HepG2 (cell line): ENCODE measurements at regions not wholly inside any gene's neighbourhood (a gene's known extent, or its start where the extent isn't known, plus 50 kb on each side); places are given as distances from the start of the nearest gene placed in this dataset.

ENCODE experiments used
- ATAC-seq: fragments of 200-7000 bp; cut with Tn5 transposase; 3 replicates; pipeline ENCODE4 v1.9.1; 2020; ENCODE audit warnings: mild to moderate bottlenecking, moderate library complexity
- BruUV-seq: library from RNA; stranded (reverse); fragments of 400-500 nt; replicated peaks from 2 replicates; lab custom pipeline; 2021; lab: Mats Ljungman, UMichigan
- CTCF ChIA-PET: fragments of 300-600 bp; formaldehyde crosslinking; extraction: SDS; loops from one replicate; lab custom pipeline; 2021; ENCODE audit warnings: low total read pairs, inconsistent platforms, low intra/inter-chr PET ratio; lab: Yijun Ruan, JAX
- POLR2A ChIA-PET: fragments of 350-600 bp; sonication (Branson Sonifier 250); formaldehyde crosslinking; loops from one replicate; lab custom pipeline; 2020; ENCODE audit warnings: antibody characterized with exemption, inconsistent platforms; lab: Yijun Ruan, JAX
- DNase-seq: peaks from one replicate; pipeline ENCODE4 v3.0.0-alpha.2; 2015; ENCODE audit warnings: low spot score
- FAIRE-seq: peaks from 3 replicates; lab custom pipeline; 2011; peaks lifted over from hg19 to GRCh38; lab: Jason Lieb, UNC
- H2AFZ ChIP-seq: one replicate; pipeline ENCODE4 v1.6.1; 2011; ENCODE audit warnings: low read length, inconsistent platforms
- H3K27ac ChIP-seq: fragments of 300-600 bp; 3 replicates; pipeline ENCODE4 v1.8.0; 2011; ENCODE audit warnings: mixed run types, mild to moderate bottlenecking, mixed read lengths, low read length, inconsistent platforms; ENCODE audit not compliant: insufficient read depth; ENCODE audit errors: extremely low read length
- H3K27me3 ChIP-seq, 2 experiments: fragments of 200-600 bp in 1 of 2; 2 replicates in 1 of 2; 3 replicates in 1 of 2; pipeline versions ENCODE4 v1.6.0 to v1.8.0; 2011; ENCODE audit warnings: low read length in 2 of 2, mild to moderate bottlenecking in 2 of 2, moderate library complexity in 2 of 2, inconsistent platforms in 1 of 2; ENCODE audit not compliant: insufficient read depth in 2 of 2, control insufficient read depth in 1 of 2
- H3K36me3 ChIP-seq, 2 experiments: fragments of 200-600 bp in 1 of 2; replicated peaks in 1 of 2; 2 replicates in 1 of 2; 3 replicates in 1 of 2; pipeline versions ENCODE4 v1.5.1 to v1.8.0; 2011; ENCODE audit warnings: low read length in 2 of 2, inconsistent platforms in 1 of 2; ENCODE audit not compliant: insufficient read depth in 2 of 2, control insufficient read depth in 1 of 2
- H3K4me1 ChIP-seq: 2 replicates; pipeline ENCODE4 v1.5.1; 2012; ENCODE audit warnings: low read length, inconsistent platforms; ENCODE audit not compliant: insufficient read depth
- H3K4me2 ChIP-seq: 2 replicates; pipeline ENCODE4 v1.6.0; 2011; ENCODE audit warnings: low read depth, low read length, inconsistent platforms
- H3K4me3 ChIP-seq, 3 experiments: fragments of 200-600 bp in 1 of 3; sonication (generic), shearing (Covaris generic) in 1 of 3; replicated peaks in 1 of 3; 2 replicates each; pipeline ENCODE4 v1.5.1; 2011 to 2016; ENCODE audit warnings: low read length in 3 of 3, inconsistent platforms in 2 of 3, low read depth in 2 of 3, mild to moderate bottlenecking in 2 of 3, control low read depth in 1 of 3, mixed read lengths in 1 of 3; ENCODE audit not compliant: insufficient read depth in 1 of 3
- H3K79me2 ChIP-seq: one replicate; pipeline ENCODE4 v1.6.1; 2011; ENCODE audit warnings: low read length, inconsistent platforms; ENCODE audit not compliant: insufficient read depth
- H3K9ac ChIP-seq: 2 replicates; pipeline ENCODE4 v1.6.0; 2011; ENCODE audit warnings: mild to moderate bottlenecking, low read depth, low read length, inconsistent platforms; ENCODE audit not compliant: insufficient read depth
- H3K9me3 ChIP-seq: 2 replicates; pipeline ENCODE4 v1.5.1; 2012; ENCODE audit warnings: mild to moderate bottlenecking, low read length
- H4K20me1 ChIP-seq: 2 replicates; pipeline ENCODE4 v1.6.0; 2011; ENCODE audit warnings: inconsistent platforms, mild to moderate bottlenecking, low read length, moderate library complexity; ENCODE audit not compliant: insufficient read depth
- CREB1 ChIP-seq, 2 experiments: fragments of 450-650 bp in 1 of 2; IDR thresholded peaks; 2 replicates each; pipeline ENCODE4 v1.6.1; 2016 to 2017; ENCODE audit warnings: control low read depth in 1 of 2, mild to moderate bottlenecking in 1 of 2, missing compliant biosample characterization in 1 of 2, missing genetic modification characterization in 1 of 2
- FOSL1 ChIP-seq: sonication (generic); formaldehyde crosslinking; IDR thresholded peaks from 2 replicates; pipeline ENCODE4 v1.9.0; 2021; ENCODE audit warnings: missing genetic modification reagents, borderline replicate concordance
- HNRNPK ChIP-seq: fragments of 200-400 bp; formaldehyde crosslinking; IDR thresholded peaks from 2 replicates; pipeline ENCODE4 v1.6.1; 2018; ENCODE audit warnings: low read length, low read depth, moderate library complexity, mild to moderate bottlenecking; ENCODE audit not compliant: poor library complexity, severe bottlenecking
- PCBP1 ChIP-seq: fragments of 200-400 bp; formaldehyde crosslinking; IDR thresholded peaks from 2 replicates; pipeline ENCODE4 v1.6.1; 2017; ENCODE audit warnings: mild to moderate bottlenecking, low read depth, low read length, borderline replicate concordance
- PCBP2 ChIP-seq: fragments of 200-400 bp; formaldehyde crosslinking; optimal IDR thresholded peaks from 2 replicates; pipeline ENCODE3; 2018; ENCODE audit warnings: low read length, low read depth; ENCODE audit not compliant: poor library complexity, severe bottlenecking
- RNF219 ChIP-seq: sonication (generic); formaldehyde crosslinking; IDR thresholded peaks from 2 replicates; pipeline ENCODE4 v1.5.0; 2020; ENCODE audit warnings: mild to moderate bottlenecking, missing genetic modification reagents
- WGBS: methylation state at CpG from one replicate; pipeline ENCODE4 v1.1.6; 2017; ENCODE audit warnings: low lambda C conversion rate; 5-methylcytosine and 5-hydroxymethylcytosine counted together
- in situ Hi-C: cut with HindIII; loops from 2 replicates; pipeline ENCODE4 v1.10.0; 2017; ENCODE audit warnings: low pct_unique_long_range_greater_than_20kb; ENCODE audit not compliant: extremely low pct_ligation_motif_present
- intact Hi-C: fragments of 100-400 bp; cut with micrococcal nuclease; formaldehyde crosslinking; loops from one replicate; pipeline ENCODE4 v1.10.0; 2022; ENCODE audit not compliant: unreplicated experiment

- Histone ChIP-seq H4K20me1 (no peaks in the 10 kb centered on the region), H3K27me3 (no peaks in the 10 kb centered on the region), H3K9me3 (peaks cover 4% of the 10 kb centered on the region), H3K79me2 (no peaks in the 10 kb centered on the region), H3K4me2 (no peak overlapping the region), H3K9ac (no peak overlapping the region), H3K4me1 (no peaks in the 10 kb centered on the region), H3K27ac (no peak overlapping the region), H2AFZ (no peak overlapping the region), H3K36me3 (no peaks in the 10 kb centered on the region), H3K4me3 (no peak overlapping the region)
- DNase-seq (no peak), FAIRE-seq (no peak), ATAC-seq (no peak)
- intact Hi-C loops (no loop called here), in situ Hi-C loops (no loop called here)
- BruUV-seq, result no TSS peak
- TF ChIP-seq FOSL1 (CRISPR knock-in tag), result no peak
- TF ChIP-seq CREB1 (IDR thresholded peaks at IDR 0.05), result no peak
- no peak for TF ChIP-seq CREB1 (CRISPR knock-in tag; IDR thresholded peaks at IDR 0.05)
- TF ChIP-seq HNRNPK, result peak; percentile 93
- 0 out of 2 replicates have a peak, but pooled peaks have one; percentile 80 for TF ChIP-seq PCBP1
- no peak for TF ChIP-seq RNF219
- TF ChIP-seq PCBP2, result peak; percentile 28
- CTCF ChIA-PET, result no interaction called here
- WGBS, result 8% methylated on average over 2 of the region's 2 CpGs
- POLR2A ChIA-PET, result no interaction called here
These were observed 846.2 kb upstream of the POM121L12 start for GRCh38 chr7:52189153-52189778.
